C4-2B (cell line): ENCODE measurements at regions not wholly inside any gene's neighbourhood (a gene's known extent, or its start where the extent isn't known, plus 50 kb on each side); places are given as distances from the start of the nearest gene placed in this dataset.

ENCODE experiments used
- H3K27ac ChIP-seq: fragments of 450-650 bp; 2 replicates; pipeline ENCODE4 v1.5.1; 2017
- CTCF ChIP-seq: fragments of 450-650 bp; conservative IDR thresholded peaks from 2 replicates; pipeline ENCODE4 v1.5.1; 2017; ENCODE audit warnings: mild to moderate bottlenecking
- ZFX ChIP-seq: fragments of 450-650 bp; IDR thresholded peaks from 2 replicates; pipeline ENCODE4 v1.6.1; 2017

- no peak for TF ChIP-seq CTCF
- H3K27ac ChIP-seq: no peak overlapping the region
Observed at GRCh38 chr6:146962329-146962728, 241.9 kb upstream of the STXBP5 start.

GRCh38 chr6:146965110-146965689 is 239.0 kb upstream of the STXBP5 start:
- no peak overlapping the region for H3K27ac ChIP-seq
- TF ChIP-seq ZFX (no peak), CTCF (no peak)

- H3K27ac ChIP-seq: no peak overlapping the region
- TF ChIP-seq ZFX (no peak), CTCF (no peak)
Observed at GRCh38 chr6:146968041-146968760, 236.0 kb upstream of the STXBP5 start.

- TF ChIP-seq ZFX (no peak), CTCF (no peak)
- H3K27ac ChIP-seq: no peak overlapping the region
Observed at GRCh38 chr6:146972546-146972945, 231.7 kb upstream of the STXBP5 start.

GRCh38 chr6:146974351-146974750 is 229.9 kb upstream of the STXBP5 start:
- no peak overlapping the region; the same call in 1 of the 2 replicates for H3K27ac ChIP-seq
- TF ChIP-seq CTCF: no peak
- no peak for TF ChIP-seq ZFX

- TF ChIP-seq ZFX (no peak), CTCF (no peak)
- peak overlapping the region; percentile 6; the same call in 1 of the 2 replicates for H3K27ac ChIP-seq
Observed at GRCh38 chr6:146975093-146975492, 229.1 kb upstream of the STXBP5 start.

GRCh38 chr6:146980900-146981329 is 223.3 kb upstream of the STXBP5 start:
- H3K27ac ChIP-seq: no peak overlapping the region

More at GRCh38 chr6:146980900-146981329, 223.3 kb upstream of the STXBP5 start:
- TF ChIP-seq CTCF (no peak), ZFX (no peak)
